ENCODE measurements at regions not wholly inside any gene's neighbourhood (a gene's known extent, or its start where the extent isn't known, plus 50 kb on each side); places are given as distances from the start of the nearest gene placed in this dataset.

DNA sequence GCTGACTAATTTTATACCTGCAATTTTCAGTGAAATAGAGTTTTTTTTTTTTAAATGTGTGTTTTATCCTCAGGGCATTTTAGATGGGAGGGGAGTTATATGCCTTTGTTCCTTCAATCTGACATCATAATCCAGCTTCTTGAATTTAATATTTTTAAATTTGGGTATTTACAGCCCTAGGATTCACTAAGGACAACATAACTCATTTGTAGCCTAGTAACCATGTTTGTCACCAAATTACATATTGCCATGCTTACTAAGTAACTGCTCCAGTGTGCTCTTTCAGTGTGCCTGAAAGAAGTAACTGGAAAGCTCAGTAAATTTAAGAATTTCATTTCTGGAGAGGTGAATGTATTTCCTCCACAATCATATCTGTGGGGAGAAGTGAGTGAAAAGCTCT, 56.8 kb upstream of the DGKB start:
- TF ChIP-seq, protein P1, sequence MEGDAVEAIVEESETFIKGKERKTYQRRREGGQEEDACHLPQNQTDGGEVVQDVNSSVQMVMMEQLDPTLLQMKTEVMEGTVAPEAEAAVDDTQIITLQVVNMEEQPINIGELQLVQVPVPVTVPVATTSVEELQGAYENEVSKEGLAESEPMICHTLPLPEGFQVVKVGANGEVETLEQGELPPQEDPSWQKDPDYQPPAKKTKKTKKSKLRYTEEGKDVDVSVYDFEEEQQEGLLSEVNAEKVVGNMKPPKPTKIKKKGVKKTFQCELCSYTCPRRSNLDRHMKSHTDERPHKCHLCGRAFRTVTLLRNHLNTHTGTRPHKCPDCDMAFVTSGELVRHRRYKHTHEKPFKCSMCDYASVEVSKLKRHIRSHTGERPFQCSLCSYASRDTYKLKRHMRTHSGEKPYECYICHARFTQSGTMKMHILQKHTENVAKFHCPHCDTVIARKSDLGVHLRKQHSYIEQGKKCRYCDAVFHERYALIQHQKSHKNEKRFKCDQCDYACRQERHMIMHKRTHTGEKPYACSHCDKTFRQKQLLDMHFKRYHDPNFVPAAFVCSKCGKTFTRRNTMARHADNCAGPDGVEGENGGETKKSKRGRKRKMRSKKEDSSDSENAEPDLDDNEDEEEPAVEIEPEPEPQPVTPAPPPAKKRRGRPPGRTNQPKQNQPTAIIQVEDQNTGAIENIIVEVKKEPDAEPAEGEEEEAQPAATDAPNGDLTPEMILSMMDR (conservative IDR thresholded peaks at IDR 0.05): no peak
- no peak for TF ChIP-seq EZH2 (IDR thresholded peaks at IDR 0.05; ENCODE audit: low read depth)
